ENCODE measurements at regions not wholly inside any gene's neighbourhood (a gene's known extent, or its start where the extent isn't known, plus 50 kb on each side); places are given as distances from the start of the nearest gene placed in this dataset.

DNA sequence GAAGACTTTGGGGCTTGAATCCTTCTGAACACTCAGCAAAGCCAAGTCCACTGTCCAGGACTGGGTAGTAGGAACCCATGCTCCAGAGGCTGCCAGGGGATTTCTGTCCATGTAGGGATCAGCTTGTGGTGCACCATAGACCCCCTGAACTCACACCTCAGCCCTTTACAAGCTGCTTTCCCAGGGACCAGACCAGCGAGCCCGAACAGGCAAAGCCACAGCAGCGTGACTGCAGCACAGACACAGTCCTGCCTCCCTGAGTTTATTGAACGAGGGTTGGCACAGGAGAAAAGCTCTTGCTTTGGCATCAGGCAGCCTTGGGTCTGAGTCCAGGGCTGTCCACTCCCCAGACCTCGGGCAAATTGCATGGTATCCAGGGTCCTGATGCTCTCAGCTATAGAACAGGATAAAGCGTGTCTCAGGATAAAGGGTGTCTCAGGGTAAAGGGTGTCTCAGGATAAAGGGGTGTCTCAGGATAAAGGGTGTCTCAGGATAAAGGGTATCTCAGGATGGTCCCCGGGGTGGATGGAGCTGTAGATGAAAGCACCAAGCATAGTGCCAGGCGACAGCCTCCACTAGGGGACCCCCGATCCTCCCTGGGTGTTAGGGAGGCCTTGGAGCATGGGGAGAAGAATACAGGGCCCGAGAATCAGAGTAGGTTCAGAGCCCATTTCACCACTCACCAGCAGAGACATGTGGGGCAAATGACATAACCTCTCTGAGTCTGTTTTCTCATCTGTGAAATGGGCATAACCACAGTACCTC is 648.8 kb downstream of the NPHP4 start:
- BruUV-seq (replicated peaks), result no TSS peak
- ChIA-PET POLR2A (no interaction called here), SMC1A (ENCODE audit: uncharacterized antibody, unreplicated experiment) (no interaction called here), CTCF (no interaction called here), RAD21 (ENCODE audit: unreplicated experiment) (no interaction called here)
- no peaks in the 10 kb centered on the region for H3K9me3 ChIP-seq (replicated peaks; ENCODE audit: control insufficient read depth, insufficient read depth, low read length)
- H3K36me3 ChIP-seq (ENCODE audit: control insufficient read depth in 2 of 2, insufficient read depth in 2 of 2, low read length in 1 of 2), result no peaks in the 10 kb centered on the region
- no peaks in the 10 kb centered on the region for H3K4me1 ChIP-seq (ENCODE audit: control insufficient read depth, insufficient read depth, low read length)
- TF ChIP-seq ZNF622 (IDR thresholded peaks at IDR 0.05) (no peak), FOXM1 (IDR thresholded peaks at IDR 0.05; ENCODE audit: low read depth, low read length) (no peak), SMAD1 (IDR thresholded peaks at IDR 0.05; ENCODE audit: low read depth, partially characterized antibody) (no peak), HDGF (IDR thresholded peaks at IDR 0.05) (no peak)
- TF ChIP-seq, protein P1, sequence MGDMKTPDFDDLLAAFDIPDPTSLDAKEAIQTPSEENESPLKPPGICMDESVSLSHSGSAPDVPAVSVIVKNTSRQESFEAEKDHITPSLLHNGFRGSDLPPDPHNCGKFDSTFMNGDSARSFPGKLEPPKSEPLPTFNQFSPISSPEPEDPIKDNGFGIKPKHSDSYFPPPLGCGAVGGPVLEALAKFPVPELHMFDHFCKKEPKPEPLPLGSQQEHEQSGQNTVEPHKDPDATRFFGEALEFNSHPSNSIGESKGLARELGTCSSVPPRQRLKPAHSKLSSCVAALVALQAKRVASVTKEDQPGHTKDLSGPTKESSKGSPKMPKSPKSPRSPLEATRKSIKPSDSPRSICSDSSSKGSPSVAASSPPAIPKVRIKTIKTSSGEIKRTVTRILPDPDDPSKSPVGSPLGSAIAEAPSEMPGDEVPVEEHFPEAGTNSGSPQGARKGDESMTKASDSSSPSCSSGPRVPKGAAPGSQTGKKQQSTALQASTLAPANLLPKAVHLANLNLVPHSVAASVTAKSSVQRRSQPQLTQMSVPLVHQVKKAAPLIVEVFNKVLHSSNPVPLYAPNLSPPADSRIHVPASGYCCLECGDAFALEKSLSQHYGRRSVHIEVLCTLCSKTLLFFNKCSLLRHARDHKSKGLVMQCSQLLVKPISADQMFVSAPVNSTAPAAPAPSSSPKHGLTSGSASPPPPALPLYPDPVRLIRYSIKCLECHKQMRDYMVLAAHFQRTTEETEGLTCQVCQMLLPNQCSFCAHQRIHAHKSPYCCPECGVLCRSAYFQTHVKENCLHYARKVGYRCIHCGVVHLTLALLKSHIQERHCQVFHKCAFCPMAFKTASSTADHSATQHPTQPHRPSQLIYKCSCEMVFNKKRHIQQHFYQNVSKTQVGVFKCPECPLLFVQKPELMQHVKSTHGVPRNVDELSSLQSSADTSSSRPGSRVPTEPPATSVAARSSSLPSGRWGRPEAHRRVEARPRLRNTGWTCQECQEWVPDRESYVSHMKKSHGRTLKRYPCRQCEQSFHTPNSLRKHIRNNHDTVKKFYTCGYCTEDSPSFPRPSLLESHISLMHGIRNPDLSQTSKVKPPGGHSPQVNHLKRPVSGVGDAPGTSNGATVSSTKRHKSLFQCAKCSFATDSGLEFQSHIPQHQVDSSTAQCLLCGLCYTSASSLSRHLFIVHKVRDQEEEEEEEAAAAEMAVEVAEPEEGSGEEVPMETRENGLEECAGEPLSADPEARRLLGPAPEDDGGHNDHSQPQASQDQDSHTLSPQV (IDR thresholded peaks at IDR 0.05), result no peak
- H2AFZ ChIP-seq (ENCODE audit: control insufficient read depth, low read depth, low read length), result no peak overlapping the region
- FAIRE-seq, result no peak
- no peak overlapping the region for H3K4me3 ChIP-seq
- H4K20me1 ChIP-seq (ENCODE audit: control insufficient read depth, insufficient read depth), result no peaks in the 10 kb centered on the region
- H3K9ac ChIP-seq (ENCODE audit: control insufficient read depth, insufficient read depth, low read length), result no peak overlapping the region
- H3K27me3 ChIP-seq (replicated peaks in 1 of 2; ENCODE audit: control insufficient read depth in 2 of 2, insufficient read depth in 2 of 2, low read length in 1 of 2), result no peaks in the 10 kb centered on the region
- H3K79me2 ChIP-seq (ENCODE audit: control insufficient read depth, insufficient read depth, low read length), result no peaks in the 10 kb centered on the region
- DNase-seq (ENCODE audit: low read depth, low spot score), result no peak
- intact Hi-C loops (cut with micrococcal nuclease; ENCODE audit: unreplicated experiment), result no loop called here
- no peak overlapping the region for H3K4me2 ChIP-seq (ENCODE audit: control insufficient read depth, insufficient read depth)
- no peak for ATAC-seq
- in situ Hi-C loops (cut with MboI), result no loop called here
- 6% methylated on average over 10 of the region's 10 CpGs for WGBS (ENCODE audit: insufficient coverage, insufficient replicate concordance, low lambda C conversion rate, missing lambda C conversion rate)
- H3K27ac ChIP-seq (ENCODE audit: control insufficient read depth, insufficient read depth), result no peak overlapping the region
